ENCODE measurements at regions not wholly inside any gene's neighbourhood (a gene's known extent, or its start where the extent isn't known, plus 50 kb on each side); places are given as distances from the start of the nearest gene placed in this dataset.

DNA sequence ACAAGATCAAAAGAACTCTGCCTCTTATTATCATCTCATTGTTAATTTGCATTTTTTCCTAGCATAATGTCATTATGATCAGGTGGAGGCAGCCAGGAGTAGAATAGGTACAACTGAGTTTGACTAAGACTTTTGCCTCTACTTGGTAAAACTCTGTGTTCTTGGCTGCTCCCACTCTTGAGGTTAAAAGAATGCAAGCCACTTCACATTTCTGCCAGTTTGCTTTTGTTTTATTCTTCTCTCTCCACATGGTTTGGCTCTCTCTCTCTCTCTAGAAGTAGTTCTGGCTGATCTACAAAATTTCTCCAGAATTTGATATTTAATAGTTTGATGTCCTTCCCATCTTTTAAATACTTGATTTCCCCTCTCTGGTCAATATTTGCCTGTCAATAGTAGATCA, 170.7 kb upstream of the E2F7 start:
- TF ChIP-seq, protein P1, sequence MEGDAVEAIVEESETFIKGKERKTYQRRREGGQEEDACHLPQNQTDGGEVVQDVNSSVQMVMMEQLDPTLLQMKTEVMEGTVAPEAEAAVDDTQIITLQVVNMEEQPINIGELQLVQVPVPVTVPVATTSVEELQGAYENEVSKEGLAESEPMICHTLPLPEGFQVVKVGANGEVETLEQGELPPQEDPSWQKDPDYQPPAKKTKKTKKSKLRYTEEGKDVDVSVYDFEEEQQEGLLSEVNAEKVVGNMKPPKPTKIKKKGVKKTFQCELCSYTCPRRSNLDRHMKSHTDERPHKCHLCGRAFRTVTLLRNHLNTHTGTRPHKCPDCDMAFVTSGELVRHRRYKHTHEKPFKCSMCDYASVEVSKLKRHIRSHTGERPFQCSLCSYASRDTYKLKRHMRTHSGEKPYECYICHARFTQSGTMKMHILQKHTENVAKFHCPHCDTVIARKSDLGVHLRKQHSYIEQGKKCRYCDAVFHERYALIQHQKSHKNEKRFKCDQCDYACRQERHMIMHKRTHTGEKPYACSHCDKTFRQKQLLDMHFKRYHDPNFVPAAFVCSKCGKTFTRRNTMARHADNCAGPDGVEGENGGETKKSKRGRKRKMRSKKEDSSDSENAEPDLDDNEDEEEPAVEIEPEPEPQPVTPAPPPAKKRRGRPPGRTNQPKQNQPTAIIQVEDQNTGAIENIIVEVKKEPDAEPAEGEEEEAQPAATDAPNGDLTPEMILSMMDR (IDR thresholded peaks at IDR 0.05; ENCODE audit: insufficient read depth, low read depth, low read length), result no peak
- no peak for TF ChIP-seq EZH2 (IDR thresholded peaks at IDR 0.05; ENCODE audit: insufficient read depth, low read length)

Measured in astrocyte (in vitro differentiated cells and primary cell).